HG02798 (cell line): ENCODE measurements at regions not wholly inside any gene's neighbourhood (a gene's known extent, or its start where the extent isn't known, plus 50 kb on each side); places are given as distances from the start of the nearest gene placed in this dataset.
"Not testable (repeated sequence)": the region's sequence is repeated elsewhere in the genome, so short reads cannot be mapped to it uniquely, and the experiment has no call there.

ENCODE experiments used
- ATAC-seq: cut with Tn5 transposase; IDR thresholded peaks from one replicate; pipeline ENCODE4 v1.9.1; 2021; ENCODE audit warnings: mild to moderate bottlenecking; ENCODE audit not compliant: unreplicated experiment, poor library complexity

- no peak for ATAC-seq
Observed at GRCh38 chr18:55735199-55735855, 147.3 kb upstream of the TCF4 start.

- no peak for ATAC-seq
Observed at GRCh38 chr18:55732227-55733106, 144.5 kb upstream of the TCF4 start.

GRCh38 chr18:55731594-55732042, 143.6 kb upstream of the TCF4 start:
- no peak for ATAC-seq

GRCh38 chr18:55721006-55721405, 133.0 kb upstream of the TCF4 start:
- ATAC-seq = not testable (repeated sequence)

- no peak for ATAC-seq
Observed at GRCh38 chr18:55713707-55714106, 125.7 kb upstream of the TCF4 start.

- ATAC-seq = no peak
Observed at GRCh38 chr18:55706898-55707297, 118.9 kb upstream of the TCF4 start.

GRCh38 chr18:55699233-55699765, 111.3 kb upstream of the TCF4 start:
- no peak for ATAC-seq

- no peak for ATAC-seq
Observed at GRCh38 chr18:55696811-55697210, 108.8 kb upstream of the TCF4 start.

- ATAC-seq = no peak
Observed at GRCh38 chr18:55695091-55695490, 107.1 kb upstream of the TCF4 start.

GRCh38 chr18:55694291-55694690, 106.3 kb upstream of the TCF4 start:
- ATAC-seq = no peak

GRCh38 chr18:55688030-55688429, 100.0 kb upstream of the TCF4 start:
- no peak for ATAC-seq

GRCh38 chr18:55687106-55687505, 99.1 kb upstream of the TCF4 start:
- no peak for ATAC-seq

GRCh38 chr18:55685638-55686037, 97.6 kb upstream of the TCF4 start:
- no peak for ATAC-seq

GRCh38 chr18:55672574-55673361, 84.8 kb upstream of the TCF4 start:
- no peak for ATAC-seq

GRCh38 chr18:55665506-55665905, 77.5 kb upstream of the TCF4 start:
- no peak for ATAC-seq

- not testable (repeated sequence) for ATAC-seq
Observed at GRCh38 chr18:55664758-55665400, 76.9 kb upstream of the TCF4 start.

- ATAC-seq = no peak
Observed at GRCh38 chr18:55663891-55664290, 75.9 kb upstream of the TCF4 start.

GRCh38 chr18:55658598-55658997, 70.6 kb upstream of the TCF4 start:
- no peak for ATAC-seq

GRCh38 chr18:55657572-55658331, 69.8 kb upstream of the TCF4 start:
- no peak for ATAC-seq
